ENCODE measurements at regions not wholly inside any gene's neighbourhood (a gene's known extent, or its start where the extent isn't known, plus 50 kb on each side); places are given as distances from the start of the nearest gene placed in this dataset.
"Not testable (repeated sequence)": the region's sequence is repeated elsewhere in the genome, so short reads cannot be mapped to it uniquely, and the experiment has no call there.

DNA sequence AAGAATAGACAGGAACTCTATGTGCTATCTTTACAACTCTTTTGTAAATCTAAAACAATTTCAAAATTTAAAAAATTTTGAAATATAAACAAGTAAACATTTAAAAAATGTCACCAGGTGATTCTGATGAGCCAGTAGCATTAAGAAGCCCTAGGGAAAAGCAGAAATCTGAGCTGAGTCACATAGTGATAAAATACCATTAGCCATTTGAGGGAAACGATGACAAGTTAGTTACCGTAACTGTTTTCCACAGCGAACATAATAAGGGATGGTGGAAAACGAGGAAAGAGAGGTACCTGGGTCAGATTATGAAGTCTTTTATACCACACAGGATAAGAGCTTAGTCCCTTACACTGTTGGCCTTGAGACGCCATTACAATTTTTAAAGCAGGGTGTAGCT lies 55.5 kb downstream of the PRR15 start:
- no peak for DNase-seq

- DNase-seq: no peak
Observed at GRCh38 chr7:29619848-29620555, 56.4 kb downstream of the PRR15 start.

- DNase-seq: no peak
Observed at GRCh38 chr7:29620556-29620930, 56.9 kb downstream of the PRR15 start.

GRCh38 chr7:29622335-29623265 lies 59.0 kb downstream of the PRR15 start:
- no peak for DNase-seq

- DNase-seq: no peak
Observed at GRCh38 chr7:29623973-29624372, 60.3 kb downstream of the PRR15 start.

DNA sequence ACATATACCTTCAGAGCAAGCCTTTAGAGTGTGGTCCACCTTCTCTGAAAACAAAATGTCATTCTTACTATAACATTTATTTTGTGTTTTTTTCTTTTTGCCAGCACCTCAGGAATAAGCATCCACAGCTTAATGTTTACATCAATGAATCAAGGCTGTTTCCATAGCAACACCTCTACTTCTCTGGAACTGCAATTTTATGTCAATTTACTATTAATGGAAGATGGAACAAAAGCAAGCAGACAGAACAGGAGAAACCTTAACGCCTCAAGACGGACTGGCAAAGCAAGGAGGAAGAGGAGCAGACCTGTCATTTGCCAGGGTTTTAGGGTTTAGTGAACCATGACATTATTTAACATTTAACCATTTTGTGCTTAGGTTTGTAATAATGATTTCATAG lies 63.1 kb downstream of the PRR15 start:
- DNase-seq: no peak

DNA sequence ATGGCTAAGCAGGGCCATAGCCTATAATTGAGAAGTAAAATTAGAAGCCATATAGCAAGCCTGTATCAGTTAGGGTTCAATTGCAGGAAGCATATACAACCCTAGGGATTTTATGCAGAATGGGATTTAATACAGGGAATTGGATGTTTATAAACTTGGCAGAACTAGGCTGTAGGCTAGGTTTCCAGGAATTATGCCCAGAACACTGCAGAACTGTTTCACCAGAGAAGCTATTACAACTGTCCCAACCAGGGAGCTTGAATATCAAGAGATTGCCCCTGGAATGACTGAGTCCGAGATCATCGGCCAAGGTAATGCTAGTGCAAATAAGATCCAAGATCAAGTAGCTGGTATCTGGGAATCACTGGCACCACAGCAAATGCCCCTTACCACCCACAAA lies 64.0 kb downstream of the PRR15 start:
- DNase-seq: no peak

DNA sequence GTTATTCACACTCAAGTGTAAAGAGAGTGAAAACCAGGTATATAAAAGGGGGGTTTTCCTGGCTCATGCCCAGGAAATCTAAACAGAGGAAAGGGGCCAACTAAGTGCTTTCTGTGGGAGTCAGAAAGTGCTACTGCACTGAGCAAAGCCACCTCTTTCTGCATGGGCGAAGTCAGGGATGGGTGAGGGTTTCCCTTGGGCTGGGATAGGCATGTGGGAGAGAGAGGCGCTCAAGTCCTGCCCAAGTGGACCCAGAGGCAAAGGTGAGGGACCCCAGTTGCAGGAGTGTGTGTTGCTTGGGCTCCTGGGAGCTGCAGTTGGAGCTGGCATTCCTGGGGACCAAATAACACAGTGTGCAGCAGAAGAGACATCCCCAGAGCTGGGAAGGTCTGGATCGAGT lies 65.9 kb downstream of the PRR15 start:
- DNase-seq: no peak

GRCh38 chr7:29635067-29636008 lies 71.7 kb downstream of the PRR15 start:
- DNase-seq: not testable (repeated sequence)

DNA sequence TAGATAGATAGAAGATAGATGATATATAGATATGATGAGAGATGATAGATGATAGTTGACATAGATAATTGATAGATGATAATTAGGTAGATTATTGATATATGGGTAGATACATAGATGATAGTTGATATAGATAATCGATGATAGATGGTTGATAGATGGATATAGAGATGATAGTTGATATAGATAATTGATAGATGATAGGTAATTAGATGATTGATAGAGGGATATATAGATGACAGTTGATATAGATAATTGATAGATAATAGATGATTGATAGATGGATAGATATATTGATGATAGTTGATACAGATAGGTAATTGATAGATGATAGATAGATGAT lies 72.3 kb downstream of the PRR15 start:
- DNase-seq: no peak

DNA sequence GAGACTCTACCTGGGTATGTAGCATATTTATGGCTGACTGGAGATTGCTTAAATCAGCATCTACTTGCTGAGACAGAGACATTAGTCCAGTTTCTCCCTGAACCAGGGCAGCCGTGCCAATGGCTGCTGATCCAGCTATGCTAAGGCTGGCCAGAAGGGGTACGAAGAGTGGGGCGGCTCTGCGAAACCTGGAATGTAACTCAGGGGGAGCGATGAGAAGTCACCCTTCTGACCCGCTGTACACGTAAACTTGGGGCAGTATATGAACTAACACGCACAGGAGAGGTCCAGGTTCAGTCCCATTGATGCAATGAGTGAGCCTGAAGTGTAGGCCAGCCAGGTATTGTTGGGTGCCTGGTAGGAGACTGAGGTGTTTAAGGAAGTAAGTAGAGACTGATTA lies 73.7 kb downstream of the PRR15 start:
- no peak for DNase-seq

GRCh38 chr7:29638841-29639240 lies 75.2 kb downstream of the PRR15 start:
- DNase-seq: not testable (repeated sequence)

- no peak for DNase-seq
Observed at GRCh38 chr7:29639386-29639785, 75.8 kb downstream of the PRR15 start.

DNA sequence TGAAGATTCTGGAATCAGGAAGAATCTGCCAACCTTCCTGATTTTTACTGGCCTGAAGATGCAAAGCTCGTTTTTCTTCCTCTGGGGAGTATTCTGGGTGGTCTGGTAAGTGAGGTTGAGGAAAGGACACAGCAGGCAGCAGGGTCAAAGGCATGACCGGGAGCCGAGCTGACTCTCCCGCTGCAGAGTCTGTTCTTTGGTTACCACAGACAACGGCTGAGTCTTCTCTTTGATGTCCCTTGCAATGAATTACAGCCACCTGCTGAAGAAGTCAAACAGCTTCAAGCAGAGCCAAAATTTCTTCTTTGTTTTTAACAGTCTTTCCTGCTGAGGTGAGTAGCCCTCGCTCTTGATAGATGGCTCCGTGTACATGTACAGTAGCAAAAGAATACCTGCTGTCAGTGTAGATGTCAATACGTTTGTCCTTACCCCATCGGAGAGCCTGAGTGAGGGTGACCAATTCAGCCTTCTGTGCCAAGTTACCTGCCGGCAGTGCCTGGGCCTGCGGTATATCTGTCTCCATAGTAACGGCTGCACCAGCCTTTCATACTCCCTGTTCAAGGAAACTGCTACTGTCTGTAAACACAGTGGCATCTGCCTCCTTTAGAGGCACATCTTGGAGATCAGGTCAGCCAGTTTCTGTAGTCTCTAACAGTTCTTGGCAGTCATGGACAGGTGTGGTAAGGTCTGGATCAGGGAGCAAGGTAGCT lies 76.4 kb downstream of the PRR15 start:
- DNase-seq: no peak

DNA sequence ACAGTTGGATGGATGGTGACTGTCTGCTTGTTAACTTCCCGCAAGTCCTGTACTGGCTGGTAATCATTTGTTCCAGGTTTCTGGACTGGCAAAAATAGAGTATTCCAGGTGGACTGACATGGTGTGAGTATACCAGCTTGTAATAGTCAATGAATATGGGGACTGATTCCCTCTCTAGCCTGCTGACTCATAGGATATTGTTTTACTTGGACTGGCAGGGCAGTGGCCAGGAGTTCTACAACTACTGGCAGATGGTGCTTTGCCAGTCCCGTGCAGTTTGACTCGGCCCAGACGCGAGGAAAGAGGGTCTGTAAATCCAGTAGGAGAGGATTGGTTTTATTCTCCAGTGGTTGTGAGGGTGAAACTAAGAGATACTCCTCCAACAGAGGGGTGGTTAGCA lies 78.0 kb downstream of the PRR15 start:
- no peak for DNase-seq

- no peak for DNase-seq
Observed at GRCh38 chr7:29642494-29643155, 79.0 kb downstream of the PRR15 start.

GRCh38 chr7:29646116-29646515 lies 82.5 kb downstream of the PRR15 start:
- DNase-seq: not testable (repeated sequence)

GRCh38 chr7:29647020-29647654 lies 83.5 kb downstream of the PRR15 start:
- DNase-seq: no peak

DNA sequence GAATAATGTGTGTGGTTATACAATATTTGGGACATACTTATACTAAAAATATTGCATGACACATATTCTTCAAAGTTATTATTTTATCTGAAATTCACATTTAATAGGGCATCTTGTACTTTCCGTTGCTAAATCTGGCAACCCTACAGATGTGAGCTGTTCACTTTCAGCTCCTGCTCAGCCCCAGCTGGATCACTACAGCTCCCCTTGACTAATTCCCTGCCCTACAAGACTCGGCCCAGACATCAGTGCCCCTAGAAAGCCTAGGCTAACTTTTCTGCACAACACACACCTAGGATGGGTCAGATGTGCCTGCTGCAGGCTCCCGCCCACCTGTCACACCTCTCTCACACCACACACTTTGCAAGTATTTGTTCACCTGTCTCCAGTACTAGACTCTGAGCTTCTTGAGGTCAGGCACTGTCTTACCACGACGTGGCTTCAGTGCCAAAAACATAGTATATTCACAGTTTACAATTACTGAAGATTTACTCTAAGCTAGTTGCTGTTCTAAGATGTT lies 84.1 kb downstream of the PRR15 start:
- not testable (repeated sequence) for DNase-seq

- DNase-seq: no peak
Observed at GRCh38 chr7:29649028-29649716, 85.5 kb downstream of the PRR15 start.

Measured in T-helper 1 cell (primary cell).